ENCODE measurements at regions not wholly inside any gene's neighbourhood (a gene's known extent, or its start where the extent isn't known, plus 50 kb on each side); places are given as distances from the start of the nearest gene placed in this dataset.

DNA sequence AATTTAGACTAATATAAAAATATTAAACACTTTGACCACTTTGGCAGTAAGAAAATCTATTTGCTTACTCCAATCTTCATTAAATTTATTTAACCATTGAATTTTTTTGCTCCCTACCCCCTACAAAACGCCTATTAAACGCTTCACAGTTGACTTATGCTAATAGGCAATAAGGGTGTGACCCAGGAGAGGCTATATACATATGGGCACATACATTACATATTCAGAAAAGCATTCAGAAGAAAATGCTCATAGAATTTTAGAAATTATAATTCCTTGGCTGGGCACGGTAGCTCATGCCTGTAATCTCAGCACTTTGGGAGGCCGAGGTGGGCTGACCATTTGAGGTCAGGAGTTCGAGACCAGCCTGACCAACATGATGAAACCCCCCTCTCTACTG, 95.6 kb upstream of the STARD13 start:
- Histone ChIP-seq H3K9me3 (no peaks in the 10 kb centered on the region), H3K4me1 (peaks cover 0 to 10% (median 5%) of the 10 kb centered on the region in 4 donors), H3K27ac (replicated peaks in 1 of 4) (no peak overlapping the region), H3K27me3 (no peaks in the 10 kb centered on the region), H3K4me3 (no peak overlapping the region), H3K36me3 (no peaks in the 10 kb centered on the region)
- TF ChIP-seq EP300 (IDR thresholded peaks at IDR 0.05) (no peak), POLR2A (IDR thresholded peaks at IDR 0.05; ENCODE audit: low read depth) (no peak), POLR2AphosphoS5 (IDR thresholded peaks at IDR 0.05) (no peak)
- TF ChIP-seq, protein P1, sequence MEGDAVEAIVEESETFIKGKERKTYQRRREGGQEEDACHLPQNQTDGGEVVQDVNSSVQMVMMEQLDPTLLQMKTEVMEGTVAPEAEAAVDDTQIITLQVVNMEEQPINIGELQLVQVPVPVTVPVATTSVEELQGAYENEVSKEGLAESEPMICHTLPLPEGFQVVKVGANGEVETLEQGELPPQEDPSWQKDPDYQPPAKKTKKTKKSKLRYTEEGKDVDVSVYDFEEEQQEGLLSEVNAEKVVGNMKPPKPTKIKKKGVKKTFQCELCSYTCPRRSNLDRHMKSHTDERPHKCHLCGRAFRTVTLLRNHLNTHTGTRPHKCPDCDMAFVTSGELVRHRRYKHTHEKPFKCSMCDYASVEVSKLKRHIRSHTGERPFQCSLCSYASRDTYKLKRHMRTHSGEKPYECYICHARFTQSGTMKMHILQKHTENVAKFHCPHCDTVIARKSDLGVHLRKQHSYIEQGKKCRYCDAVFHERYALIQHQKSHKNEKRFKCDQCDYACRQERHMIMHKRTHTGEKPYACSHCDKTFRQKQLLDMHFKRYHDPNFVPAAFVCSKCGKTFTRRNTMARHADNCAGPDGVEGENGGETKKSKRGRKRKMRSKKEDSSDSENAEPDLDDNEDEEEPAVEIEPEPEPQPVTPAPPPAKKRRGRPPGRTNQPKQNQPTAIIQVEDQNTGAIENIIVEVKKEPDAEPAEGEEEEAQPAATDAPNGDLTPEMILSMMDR (IDR thresholded peaks at IDR 0.05): no peak
- DNase-seq (ENCODE audit: extremely low spot score): no peak
- intact Hi-C loops (cut with DNase I): no loop called here
- 96% methylated on average over 5 of the region's 5 CpGs for WGBS

- Histone ChIP-seq H3K27ac (replicated peaks in 1 of 4) (no peak overlapping the region), H3K36me3 (no peaks in the 10 kb centered on the region), H3K4me1 (peaks cover 0 to 10% (median 5%) of the 10 kb centered on the region in 4 donors), H3K27me3 (no peaks in the 10 kb centered on the region), H3K9me3 (no peaks in the 10 kb centered on the region), H3K4me3 (no peak overlapping the region)
- TF ChIP-seq POLR2A (IDR thresholded peaks at IDR 0.05; ENCODE audit: low read depth) (no peak), POLR2AphosphoS5 (IDR thresholded peaks at IDR 0.05) (no peak), EP300 (IDR thresholded peaks at IDR 0.05) (no peak)
- TF ChIP-seq, protein P1 (IDR thresholded peaks at IDR 0.05): no peak
- no peak for DNase-seq (ENCODE audit: extremely low spot score)
- WGBS: 98% methylated on average over 8 of the region's 8 CpGs
- intact Hi-C loops (cut with DNase I): no loop called here
Observed at GRCh38 chr13:33381906-33382305, 96.4 kb upstream of the STARD13 start.

GRCh38 chr13:33383724-33384577, 98.4 kb upstream of the STARD13 start:
- TF ChIP-seq, protein P1 (IDR thresholded peaks at IDR 0.05): no peak
- TF ChIP-seq EP300 (IDR thresholded peaks at IDR 0.05) (no peak), POLR2A (IDR thresholded peaks at IDR 0.05; ENCODE audit: low read depth) (no peak), POLR2AphosphoS5 (IDR thresholded peaks at IDR 0.05) (no peak)
- no peaks in the 10 kb centered on the region for H3K27me3 ChIP-seq

DNA sequence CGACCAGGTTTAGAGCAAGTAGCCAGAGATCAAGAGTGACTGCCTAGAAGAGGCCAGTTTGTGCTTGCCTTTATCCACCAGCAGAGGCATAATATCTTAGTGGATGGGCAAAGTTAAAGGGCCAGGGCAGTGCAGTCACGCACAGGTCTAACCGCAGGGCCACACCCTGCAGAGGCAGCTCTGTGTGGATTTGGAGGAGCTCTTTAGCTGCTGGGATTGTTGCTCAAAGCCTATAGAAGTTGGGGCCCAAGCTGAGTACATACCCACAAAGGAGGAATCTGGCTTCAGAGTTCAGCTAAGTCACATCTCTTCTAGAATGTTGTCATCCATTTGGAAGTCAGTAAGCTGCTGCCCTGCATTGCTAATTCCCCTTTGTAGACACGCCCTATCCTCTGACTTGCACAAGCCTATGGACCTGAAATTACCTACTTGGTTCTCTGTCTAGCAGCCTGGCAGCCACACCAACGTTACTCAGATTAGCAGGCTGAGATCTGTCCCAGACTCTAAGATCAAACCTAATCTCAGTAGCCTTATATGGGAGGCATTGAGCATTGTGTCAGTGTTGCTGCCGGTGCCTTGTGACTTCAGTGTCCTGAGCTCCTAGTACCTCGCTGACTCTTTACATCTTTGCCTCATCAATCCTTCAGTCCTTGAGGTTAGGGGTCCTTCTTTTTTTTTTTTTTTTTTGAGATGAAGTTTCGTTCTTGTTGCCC, 102.9 kb upstream of the STARD13 start:
- no peak for TF ChIP-seq POLR2A (IDR thresholded peaks at IDR 0.05; ENCODE audit: low read depth)
- TF ChIP-seq POLR2AphosphoS5 (IDR thresholded peaks at IDR 0.05): no peak
- TF ChIP-seq, protein P1 (IDR thresholded peaks at IDR 0.05): no peak
- no peak for TF ChIP-seq EP300 (IDR thresholded peaks at IDR 0.05)
- intact Hi-C loops (cut with DNase I): no loop called here
- H3K4me3 ChIP-seq: no peak overlapping the region
- no peak overlapping the region for H3K27ac ChIP-seq (replicated peaks in 1 of 4)
- H3K27me3 ChIP-seq: no peaks in the 10 kb centered on the region
- no peaks in the 10 kb centered on the region for H3K36me3 ChIP-seq
- H3K9me3 ChIP-seq: no peaks in the 10 kb centered on the region
- peaks cover 4 to 22% (median 14%) of the 10 kb centered on the region in 4 donors for H3K4me1 ChIP-seq
- no peak for DNase-seq (ENCODE audit: extremely low spot score)
- 89% methylated on average over 8 of the region's 8 CpGs for WGBS

More at GRCh38 chr13:33383724-33384577, 98.4 kb upstream of the STARD13 start:
- intact Hi-C loops (cut with DNase I): no loop called here
- Histone ChIP-seq H3K27ac (replicated peaks in 1 of 4) (peak overlapping the region in 2 of 4 donors; percentile 11 to 30), H3K4me3 (no peak overlapping the region), H3K4me1 (peaks cover 0 to 10% (median 7%) of the 10 kb centered on the region in 4 donors), H3K9me3 (no peaks in the 10 kb centered on the region), H3K36me3 (no peaks in the 10 kb centered on the region)
- 63% methylated on average over 12 of the region's 12 CpGs for WGBS
- no peak for DNase-seq (ENCODE audit: extremely low spot score)

All from esophagus muscularis mucosa (tissue), 4 donors.